ENCODE measurements at regions not wholly inside any gene's neighbourhood (a gene's known extent, or its start where the extent isn't known, plus 50 kb on each side); places are given as distances from the start of the nearest gene placed in this dataset.
"Not testable (repeated sequence)": the region's sequence is repeated elsewhere in the genome, so short reads cannot be mapped to it uniquely, and the experiment has no call there.

DNA sequence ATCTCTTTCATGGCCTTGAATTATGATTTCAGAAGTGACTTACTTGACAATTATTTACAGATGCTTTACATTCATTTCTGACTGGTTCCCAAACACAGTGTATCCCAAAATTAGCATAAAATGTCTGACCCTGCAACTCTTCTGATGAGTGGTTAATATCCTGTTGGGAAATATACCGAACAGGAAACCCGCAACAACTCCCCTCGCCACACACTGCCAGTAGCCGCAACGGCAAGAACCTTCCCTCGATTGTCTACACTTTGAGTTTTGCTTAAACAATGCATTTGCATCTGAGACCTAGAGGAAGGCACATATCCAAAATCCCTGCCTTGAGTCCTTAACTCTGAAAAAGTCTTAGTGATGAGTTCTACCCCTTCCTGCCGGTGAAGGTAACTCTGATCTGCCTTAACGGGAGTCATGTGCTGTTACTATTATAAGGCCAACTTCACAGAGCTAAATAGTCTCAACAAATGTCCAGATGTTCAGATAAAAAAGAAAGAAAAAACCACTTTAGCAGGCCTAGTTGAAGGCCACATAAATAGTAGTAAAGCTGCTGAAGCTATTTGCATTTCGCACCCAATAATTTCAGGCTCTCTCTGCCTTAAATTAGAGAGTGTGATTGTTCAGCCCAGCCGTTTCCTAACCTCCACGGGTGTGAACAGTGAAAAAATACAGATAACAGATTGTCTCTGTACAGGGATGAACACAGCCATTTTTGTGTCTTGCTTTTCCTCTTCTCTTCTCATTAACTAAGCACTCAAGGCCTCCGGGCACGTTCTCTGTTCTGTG is 321.1 kb downstream of the HS3ST3B1 start:
- DNase-seq: no peak

DNA sequence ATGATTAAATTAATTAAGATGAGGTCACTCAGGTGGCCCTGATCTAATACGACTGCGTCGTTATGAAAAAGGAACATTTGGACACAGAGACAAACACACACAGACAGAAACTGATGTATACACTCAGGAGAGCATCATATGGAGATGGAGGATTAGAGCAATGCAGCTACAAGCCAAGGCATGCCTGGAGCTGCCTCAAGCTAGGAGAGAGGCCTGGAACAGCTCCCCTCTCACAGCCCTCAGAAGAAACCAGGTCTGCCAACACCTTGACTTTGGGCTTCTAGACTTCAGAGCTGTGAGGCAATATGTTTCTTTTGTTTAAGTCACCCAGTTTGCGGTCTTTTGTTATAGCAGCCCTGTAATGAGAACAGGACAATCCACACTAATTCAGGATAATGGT is 318.9 kb downstream of the HS3ST3B1 start:
- no peak for DNase-seq

GRCh38 chr17:14616528-14616927 is 315.6 kb downstream of the HS3ST3B1 start:
- DNase-seq: no peak

DNA sequence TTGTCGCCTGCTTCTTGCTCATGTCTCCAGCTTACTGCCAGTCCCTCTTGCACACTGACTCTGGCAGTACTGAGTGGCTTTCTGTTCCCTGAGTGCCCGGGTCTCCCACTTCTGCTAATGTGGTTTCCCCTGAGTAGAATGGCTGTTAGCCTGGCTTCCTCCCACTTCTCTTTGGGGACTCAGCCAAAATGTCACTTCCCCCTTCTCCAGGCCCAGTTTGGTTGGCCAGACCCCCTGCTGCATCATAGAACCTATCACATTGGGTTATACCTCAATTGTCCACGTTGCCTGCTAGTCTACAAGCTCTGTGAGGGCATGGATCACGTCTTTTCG is 304.4 kb downstream of the HS3ST3B1 start:
- peak in 7 of 14 donors; percentile 10 to 54 (median 32) for DNase-seq

- DNase-seq: peak in 2 of 14 donors; percentile 11 to 16
Observed at GRCh38 chr17:14604591-14605266, 303.8 kb downstream of the HS3ST3B1 start.

DNA sequence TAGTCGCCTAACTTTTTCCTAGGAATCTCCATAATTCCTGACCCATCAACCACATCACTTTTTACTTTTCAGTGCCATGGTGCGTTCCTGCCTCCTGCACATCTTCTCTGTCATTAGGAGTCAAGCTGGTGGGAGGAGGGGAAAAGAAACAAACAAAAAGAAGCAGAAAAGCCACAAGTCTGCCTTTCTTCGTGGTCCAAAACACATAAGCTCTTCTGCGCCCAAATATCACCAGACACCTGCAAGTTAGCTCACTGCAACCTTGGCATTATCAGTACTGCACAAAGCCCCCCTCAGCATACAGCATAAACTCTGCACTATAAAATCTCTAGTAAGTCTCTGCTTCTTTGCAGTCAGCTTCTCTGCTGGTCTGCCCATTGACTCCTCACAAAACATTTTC is 295.3 kb downstream of the HS3ST3B1 start:
- no peak for DNase-seq

- no peak for DNase-seq
Observed at GRCh38 chr17:14595656-14596055, 294.8 kb downstream of the HS3ST3B1 start.

GRCh38 chr17:14594690-14595089 is 293.8 kb downstream of the HS3ST3B1 start:
- no peak for DNase-seq

DNA sequence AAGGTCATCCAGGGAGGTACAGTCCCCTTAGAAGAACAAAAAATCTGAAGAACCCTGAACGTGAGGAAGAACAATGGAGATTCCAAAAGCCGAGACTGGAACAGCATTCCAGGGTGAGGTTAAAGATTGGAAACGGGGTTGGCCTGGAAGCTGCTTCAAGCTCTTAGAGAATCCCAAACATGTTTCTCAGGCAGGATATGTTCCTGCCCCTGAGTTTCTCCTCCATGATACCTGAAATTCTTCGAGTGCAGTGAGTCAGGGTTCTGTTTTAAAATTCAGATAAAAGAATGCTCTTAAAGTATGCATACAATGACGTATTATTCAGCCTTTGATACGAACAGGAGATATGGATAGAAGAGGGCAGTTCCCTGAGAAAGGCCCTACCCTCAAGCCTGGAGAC is 293.1 kb downstream of the HS3ST3B1 start:
- DNase-seq: no peak

DNA sequence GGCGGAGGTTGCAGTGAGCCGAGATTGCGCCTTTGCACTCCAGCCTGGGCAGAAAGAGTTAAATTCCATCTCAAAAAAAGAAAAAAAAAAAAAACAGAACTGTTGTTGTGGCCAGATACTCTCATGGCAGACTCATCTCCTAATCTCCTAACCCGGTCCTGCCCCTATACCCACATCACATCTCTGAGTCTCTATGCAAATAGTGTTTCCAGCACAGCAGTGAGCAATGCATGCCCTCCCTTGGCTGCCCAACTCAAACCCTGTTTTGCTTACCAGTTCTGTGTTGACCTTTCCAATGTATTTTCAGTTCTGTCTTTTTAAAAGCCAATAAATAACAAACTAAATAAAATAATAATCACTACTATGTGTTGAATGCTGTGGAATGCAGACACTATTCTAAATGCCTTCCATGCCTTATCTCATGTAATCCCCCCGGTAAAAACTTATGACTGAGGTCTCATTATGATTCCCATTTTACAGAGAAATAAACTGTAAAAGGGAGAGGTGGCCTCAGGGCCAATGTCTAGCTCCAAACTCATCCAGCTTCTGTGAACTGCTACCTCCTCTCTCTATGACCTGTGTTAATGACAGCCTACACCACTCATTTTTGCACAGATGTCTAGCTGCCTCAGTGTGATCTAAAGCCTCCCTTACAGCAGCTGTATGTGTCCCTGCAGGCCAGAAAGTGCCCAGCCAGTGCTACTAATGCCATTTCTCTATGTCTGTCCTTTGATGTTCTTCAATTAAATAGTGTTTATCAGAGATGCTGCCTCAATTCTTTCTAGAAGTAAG is 289.8 kb downstream of the HS3ST3B1 start:
- no peak for DNase-seq

GRCh38 chr17:14585099-14585498 is 284.2 kb downstream of the HS3ST3B1 start:
- DNase-seq: no peak

GRCh38 chr17:14582996-14583395 is 282.1 kb downstream of the HS3ST3B1 start:
- no peak for DNase-seq

DNA sequence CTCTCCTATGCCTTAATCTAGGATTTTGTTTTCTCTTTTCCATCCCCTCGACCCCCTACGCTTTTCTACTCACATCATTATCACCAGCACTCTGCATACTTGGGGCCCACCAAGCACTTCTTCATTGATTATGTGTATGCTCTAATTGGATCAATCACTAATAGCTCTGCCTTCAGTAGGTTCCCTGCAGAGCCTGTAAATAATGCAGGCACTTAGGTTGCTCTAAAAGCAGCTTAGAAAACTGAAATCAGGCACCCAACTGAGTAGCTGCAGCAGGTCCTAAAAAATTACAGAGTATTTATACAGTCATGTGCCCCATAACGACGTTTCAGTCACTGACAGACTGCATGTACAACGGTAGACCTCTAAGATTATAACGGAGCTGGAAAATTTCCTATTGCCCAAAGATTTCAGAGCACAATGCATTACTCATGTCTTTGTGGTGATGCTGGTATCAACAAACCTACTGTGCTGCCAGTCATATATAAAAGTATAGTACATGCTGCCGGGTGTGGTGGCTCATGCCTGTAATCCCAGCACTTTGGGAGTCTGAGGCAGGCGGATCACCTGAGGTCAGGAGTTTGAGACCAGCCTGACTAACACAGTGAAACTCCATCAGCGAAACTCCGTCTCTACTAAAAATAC is 280.4 kb downstream of the HS3ST3B1 start:
- no peak for DNase-seq

DNA sequence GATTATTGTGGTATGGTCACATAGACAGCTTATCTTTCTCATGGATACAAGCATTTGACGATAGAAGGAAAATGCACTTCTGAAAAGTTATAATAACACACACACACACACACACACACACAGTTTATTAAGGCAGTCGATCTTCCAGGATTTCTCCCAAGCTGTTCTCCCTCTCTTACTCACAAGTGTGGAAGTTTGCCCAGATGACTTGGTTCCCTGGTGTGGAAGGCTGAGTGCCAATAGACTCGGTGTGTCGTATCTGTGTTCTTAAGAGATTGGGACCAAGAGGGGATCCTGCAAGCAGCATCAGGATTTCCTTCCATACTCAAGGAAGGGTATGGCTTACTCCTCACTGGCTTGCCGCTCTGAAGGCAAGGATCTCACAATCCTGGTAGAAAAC is 279.6 kb downstream of the HS3ST3B1 start:
- DNase-seq: no peak

GRCh38 chr17:14579716-14580115 is 278.8 kb downstream of the HS3ST3B1 start:
- DNase-seq: no peak

DNA sequence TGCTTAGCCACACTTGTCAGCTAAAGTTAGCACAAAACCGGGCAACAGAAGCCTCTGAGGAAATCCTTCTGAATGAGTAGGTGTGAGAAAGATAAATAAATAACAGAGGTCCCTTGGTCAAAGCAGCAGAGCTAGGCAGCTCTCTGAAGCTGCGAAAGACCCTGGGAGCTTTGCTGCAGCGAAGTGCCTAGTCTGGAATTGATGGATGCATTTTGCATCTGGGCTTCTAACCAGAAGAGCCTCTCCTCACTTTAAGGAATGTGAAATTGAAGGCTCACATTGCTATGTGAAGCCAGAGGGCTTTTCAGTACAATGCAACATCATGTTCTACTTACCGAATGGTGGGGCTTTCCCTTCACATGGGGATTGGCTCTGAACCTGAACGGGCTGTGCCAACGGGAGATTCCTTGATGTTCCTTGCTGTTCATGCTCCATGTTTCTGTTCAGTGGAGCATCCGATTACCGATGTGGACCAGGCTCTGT is 274.6 kb downstream of the HS3ST3B1 start:
- no peak for DNase-seq

GRCh38 chr17:14560325-14560724 is 259.4 kb downstream of the HS3ST3B1 start:
- DNase-seq: not testable (repeated sequence)

DNA sequence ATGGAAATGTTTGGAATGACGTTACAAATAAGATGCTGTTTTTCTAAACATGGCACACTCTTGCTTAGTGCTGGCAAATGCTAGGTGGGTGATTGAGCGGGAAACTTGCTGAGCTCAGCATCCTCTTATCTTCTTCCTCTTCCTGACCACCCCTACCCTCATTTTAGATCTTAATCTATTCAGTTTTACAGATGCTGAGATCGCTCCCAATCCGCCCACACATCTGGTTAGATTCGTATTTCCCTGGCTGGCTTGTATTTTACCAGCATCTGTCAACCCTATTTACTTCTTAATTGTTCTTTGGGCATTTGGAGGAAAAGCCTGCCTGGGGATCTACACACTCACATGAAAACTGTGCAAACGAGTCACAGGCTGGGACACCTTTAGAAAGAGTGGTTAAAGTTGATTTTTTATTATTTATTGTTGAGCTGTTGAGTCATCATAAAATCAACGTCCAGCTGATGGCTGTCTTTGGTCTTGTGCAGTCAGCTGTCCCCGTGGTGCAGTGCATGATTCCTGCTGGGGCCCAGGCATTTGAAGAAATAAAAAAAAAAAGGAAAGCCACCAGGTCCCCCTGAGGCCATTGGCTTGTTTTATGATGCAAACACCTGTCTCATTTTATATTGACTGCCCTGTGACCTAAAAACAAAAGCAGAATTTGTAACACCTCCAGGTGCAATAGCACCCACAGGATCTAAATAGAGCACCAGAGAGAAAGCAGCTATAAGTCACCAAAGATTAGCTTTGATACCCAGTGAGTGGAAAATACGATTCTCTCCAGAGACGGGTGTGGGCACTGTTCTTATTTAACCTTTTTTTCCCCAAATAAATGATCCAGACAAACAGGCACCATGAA is 258.6 kb downstream of the HS3ST3B1 start:
- no peak for DNase-seq

DNA sequence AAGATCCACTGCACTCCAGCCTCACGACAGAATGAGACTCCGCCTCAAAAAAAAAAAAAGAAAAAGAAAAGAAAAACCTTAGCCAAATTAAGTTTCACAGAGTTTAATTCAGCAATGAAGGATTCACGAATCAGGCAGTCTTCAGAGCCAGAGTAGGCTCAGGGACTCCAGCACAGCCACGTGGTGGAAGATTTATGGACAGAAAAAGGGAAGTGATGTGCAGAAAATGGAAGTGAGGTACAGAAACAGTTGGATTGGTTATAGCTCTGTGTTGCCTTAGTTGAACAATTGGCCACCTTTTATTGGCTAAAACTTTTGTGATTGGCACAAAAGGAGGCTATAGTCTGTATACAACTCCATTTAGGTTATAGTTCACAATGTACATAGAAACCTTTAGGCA is 256.6 kb downstream of the HS3ST3B1 start:
- DNase-seq: no peak

- DNase-seq: no peak
Observed at GRCh38 chr17:14553847-14554246, 253.0 kb downstream of the HS3ST3B1 start.

- DNase-seq: no peak
Observed at GRCh38 chr17:14552306-14552705, 251.4 kb downstream of the HS3ST3B1 start.

DNA sequence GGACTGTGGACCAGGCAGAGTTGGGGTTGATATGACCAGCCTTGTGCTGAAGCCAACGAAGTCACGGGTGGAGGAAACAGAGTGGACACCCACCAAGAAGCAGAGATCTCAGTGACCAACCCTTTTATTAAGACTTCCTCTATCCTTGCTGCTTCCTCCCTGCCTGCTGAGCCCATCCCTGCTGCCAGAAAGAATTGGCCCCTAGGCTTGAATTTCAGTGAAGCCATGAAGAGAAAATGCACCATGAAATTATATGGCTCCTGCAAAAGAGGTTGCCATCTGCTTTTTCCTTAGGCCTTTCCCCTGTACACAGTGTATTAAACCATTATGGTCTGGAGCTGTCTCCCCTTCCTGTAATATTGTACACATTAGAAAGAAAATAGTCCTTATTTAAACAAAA is 246.7 kb downstream of the HS3ST3B1 start:
- no peak for DNase-seq

Data from C1 segment of cervical spinal cord (tissue), 14 donors.